Loucy (cell line): ENCODE measurements at regions not wholly inside any gene's neighbourhood (a gene's known extent, or its start where the extent isn't known, plus 50 kb on each side); places are given as distances from the start of the nearest gene placed in this dataset.

Experiments used
- H2AFZ ChIP-seq: fragments of 200-600 bp; sonication (generic); 2 replicates; pipeline ENCODE4 v1.6.0; 2016; ENCODE audit warnings: antibody characterized with exemption, mild to moderate bottlenecking, low read length, moderate library complexity
- H3F3A ChIP-seq: fragments of 200-600 bp; 2 replicates; pipeline ENCODE4 v1.6.0; 2016; ENCODE audit warnings: antibody characterized with exemption, low read depth, mild to moderate bottlenecking
- H3K27me3 ChIP-seq: fragments of 200-600 bp; sonication (generic); 2 replicates; pipeline ENCODE4 v1.6.1; 2014; ENCODE audit warnings: low read length, mild to moderate bottlenecking; ENCODE audit not compliant: insufficient read depth, poor library complexity, severe bottlenecking
- H3K36me3 ChIP-seq: fragments of 200-600 bp; sonication (generic); 2 replicates; pipeline ENCODE4 v1.6.1; 2016; ENCODE audit warnings: low read length; ENCODE audit not compliant: insufficient read depth
- H3K4me1 ChIP-seq: fragments of 200-600 bp; sonication (generic); 2 replicates; pipeline ENCODE4 v1.5.1; 2014; ENCODE audit warnings: low read length, mild to moderate bottlenecking; ENCODE audit not compliant: insufficient read depth, poor library complexity, severe bottlenecking
- H3K4me2 ChIP-seq: fragments of 200-600 bp; sonication (generic); 2 replicates; pipeline ENCODE4 v1.6.0; 2014; ENCODE audit warnings: antibody characterized with exemption, low read length, low read depth, mild to moderate bottlenecking; ENCODE audit not compliant: poor library complexity, severe bottlenecking
- H3K4me3 ChIP-seq: fragments of 200-600 bp; sonication (generic); 2 replicates; pipeline ENCODE4 v1.5.1; 2014; ENCODE audit warnings: low read length, mild to moderate bottlenecking, mixed read lengths; ENCODE audit not compliant: poor library complexity, severe bottlenecking
- H3K79me2 ChIP-seq: fragments of 200-600 bp; sonication (generic); 2 replicates; pipeline ENCODE4 v1.6.1; 2014; ENCODE audit warnings: low read length; ENCODE audit not compliant: insufficient read depth
- H3K9ac ChIP-seq: fragments of 200-600 bp; sonication (generic); 2 replicates; pipeline ENCODE4 v1.6.0; 2014; ENCODE audit warnings: mild to moderate bottlenecking, low read depth, low read length, moderate library complexity; ENCODE audit not compliant: poor library complexity, severe bottlenecking
- H3K9me2 ChIP-seq: fragments of 200-600 bp; sonication (generic); replicated peaks from 2 replicates; pipeline ENCODE4 v1.6.1; 2016; ENCODE audit warnings: low read depth, low read length, mixed read lengths
- H3K9me3 ChIP-seq: fragments of 200-600 bp; sonication (generic); 2 replicates; pipeline ENCODE4 v1.6.1; 2014; ENCODE audit warnings: mild to moderate bottlenecking, antibody characterized with exemption, low read length, low read depth; ENCODE audit not compliant: insufficient read depth
- H4K20me1 ChIP-seq: fragments of 200-600 bp; sonication (generic); 2 replicates; pipeline ENCODE4 v1.6.0; 2014; ENCODE audit warnings: antibody characterized with exemption, low read length, mild to moderate bottlenecking; ENCODE audit not compliant: insufficient read depth, poor library complexity, severe bottlenecking
- CTCF ChIP-seq: fragments of 200-600 bp; sonication (generic); conservative IDR thresholded peaks from 2 replicates; pipeline ENCODE4 v1.5.1; 2014; ENCODE audit warnings: mild to moderate bottlenecking, antibody characterized with exemption, low read length
- EZH2phosphoT487 ChIP-seq: fragments of 200-600 bp; IDR thresholded peaks from 2 replicates; pipeline ENCODE4 v1.6.1; 2018; ENCODE audit warnings: antibody characterized with exemption, mild to moderate bottlenecking, moderate library complexity, borderline replicate concordance

- H3K4me2 ChIP-seq: no peak overlapping the region
- H3K9me2 ChIP-seq: no peaks in the 10 kb centered on the region
- no peaks in the 10 kb centered on the region for H3K9me3 ChIP-seq
- H3F3A ChIP-seq: no peaks in the 10 kb centered on the region
- H3K4me3 ChIP-seq: no peak overlapping the region
- no peaks in the 10 kb centered on the region for H4K20me1 ChIP-seq
- no peak overlapping the region for H3K9ac ChIP-seq
- H3K79me2 ChIP-seq: no peaks in the 10 kb centered on the region
- no peaks in the 10 kb centered on the region for H3K27me3 ChIP-seq
- TF ChIP-seq CTCF: no peak
- no peak for TF ChIP-seq EZH2phosphoT487
- H3K36me3 ChIP-seq: no peaks in the 10 kb centered on the region
- H2AFZ ChIP-seq: no peak overlapping the region
- no peaks in the 10 kb centered on the region for H3K4me1 ChIP-seq
Measured at GRCh38 chr3:167172377-167172776, 207.7 kb downstream of the ZBBX start.

- H3K79me2 ChIP-seq: no peaks in the 10 kb centered on the region
- no peak overlapping the region for H2AFZ ChIP-seq
- H3K4me2 ChIP-seq: no peak overlapping the region
- no peak overlapping the region for H3K9ac ChIP-seq
- no peaks in the 10 kb centered on the region for H4K20me1 ChIP-seq
- H3K4me1 ChIP-seq: no peaks in the 10 kb centered on the region
- H3K36me3 ChIP-seq: no peaks in the 10 kb centered on the region
- H3K9me3 ChIP-seq: no peaks in the 10 kb centered on the region
- H3K9me2 ChIP-seq: no peaks in the 10 kb centered on the region
- no peaks in the 10 kb centered on the region for H3K27me3 ChIP-seq
- no peaks in the 10 kb centered on the region for H3F3A ChIP-seq
- TF ChIP-seq CTCF (no peak), EZH2phosphoT487 (no peak)
- no peak overlapping the region for H3K4me3 ChIP-seq
Measured at GRCh38 chr3:167167491-167167890, 212.6 kb downstream of the ZBBX start.

- TF ChIP-seq EZH2phosphoT487 (no peak), CTCF (no peak)
- Histone ChIP-seq H3K9me2 (no peaks in the 10 kb centered on the region), H3K27me3 (no peaks in the 10 kb centered on the region), H3K4me2 (no peak overlapping the region), H3F3A (no peaks in the 10 kb centered on the region), H2AFZ (no peak overlapping the region), H3K4me3 (no peak overlapping the region), H3K9ac (no peak overlapping the region), H3K9me3 (no peaks in the 10 kb centered on the region), H3K4me1 (no peaks in the 10 kb centered on the region), H3K79me2 (no peaks in the 10 kb centered on the region), H4K20me1 (no peaks in the 10 kb centered on the region), H3K36me3 (no peaks in the 10 kb centered on the region)
Measured at GRCh38 chr3:167166594-167167253, 213.4 kb downstream of the ZBBX start.
